NT2/D1 (cell line): ENCODE measurements at regions not wholly inside any gene's neighbourhood (a gene's known extent, or its start where the extent isn't known, plus 50 kb on each side); places are given as distances from the start of the nearest gene placed in this dataset.

Experiments
- SUZ12 ChIP-seq: IDR thresholded peaks from 2 replicates; pipeline ENCODE4 v1.6.1; 2011; ENCODE audit not compliant: insufficient read length, insufficient read depth; ENCODE audit errors: extremely low read depth
- YY1 ChIP-seq: IDR thresholded peaks from 2 replicates; pipeline ENCODE4 v1.6.1; 2011; ENCODE audit not compliant: insufficient read length, insufficient read depth

DNA sequence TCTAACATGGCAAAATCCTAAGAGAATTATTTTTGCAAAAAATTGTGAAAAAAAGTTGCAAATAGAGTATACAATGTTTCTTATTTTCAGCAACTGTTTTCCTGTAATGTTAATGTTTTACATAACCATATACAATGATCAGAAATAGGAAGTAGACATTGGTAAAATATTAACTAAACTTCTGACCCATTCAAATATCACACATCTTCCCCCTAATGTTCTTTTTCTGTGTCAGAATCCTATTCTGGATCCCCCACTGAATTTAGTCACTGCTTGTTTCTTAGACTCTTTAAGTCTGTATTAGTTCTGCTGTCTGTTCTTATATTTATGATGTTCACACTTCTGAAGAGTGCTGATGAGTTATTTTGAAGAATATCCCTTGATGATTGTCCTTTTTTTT lies 62.0 kb downstream of the HFE start:
- no peak for TF ChIP-seq SUZ12
- no peak for TF ChIP-seq YY1
